HepG2 (cell line): ENCODE measurements at regions not wholly inside any gene's neighbourhood (a gene's known extent, or its start where the extent isn't known, plus 50 kb on each side); places are given as distances from the start of the nearest gene placed in this dataset.

Experiments
- PBX2 ChIP-seq: IDR thresholded peaks from 2 replicates; pipeline ENCODE4 v1.6.1; 2016; ENCODE audit warnings: control low read depth
- SRY ChIP-seq: sonication (generic); formaldehyde crosslinking; IDR thresholded peaks from 2 replicates; pipeline ENCODE4 v1.8.0; 2022; ENCODE audit warnings: mild to moderate bottlenecking, missing genetic modification reagents
- ZNF407 ChIP-seq: sonication (generic); formaldehyde crosslinking; IDR thresholded peaks from one replicate; pipeline ENCODE4 v1.5.1; 2020; ENCODE audit warnings: mild to moderate bottlenecking, missing genetic modification reagents; ENCODE audit errors: not compliant biosample characterization

- TF ChIP-seq ZNF407 (CRISPR knock-in tag) (no peak), SRY (CRISPR knock-in tag) (no peak), PBX2 (CRISPR knock-in tag) (no peak)
Measured at GRCh38 chr13:105814219-105814901, 721.1 kb downstream of the EFNB2 start (continued).
